GM21515 (cell line): ENCODE measurements at regions not wholly inside any gene's neighbourhood (a gene's known extent, or its start where the extent isn't known, plus 50 kb on each side); places are given as distances from the start of the nearest gene placed in this dataset.
A peak's percentile ranks its signal among the peaks of the same experiment; 100 is the strongest.

ENCODE experiments used
- ATAC-seq: cut with Tn5 transposase; IDR thresholded peaks from one replicate; pipeline ENCODE4 v1.9.1; 2021; ENCODE audit not compliant: unreplicated experiment

DNA sequence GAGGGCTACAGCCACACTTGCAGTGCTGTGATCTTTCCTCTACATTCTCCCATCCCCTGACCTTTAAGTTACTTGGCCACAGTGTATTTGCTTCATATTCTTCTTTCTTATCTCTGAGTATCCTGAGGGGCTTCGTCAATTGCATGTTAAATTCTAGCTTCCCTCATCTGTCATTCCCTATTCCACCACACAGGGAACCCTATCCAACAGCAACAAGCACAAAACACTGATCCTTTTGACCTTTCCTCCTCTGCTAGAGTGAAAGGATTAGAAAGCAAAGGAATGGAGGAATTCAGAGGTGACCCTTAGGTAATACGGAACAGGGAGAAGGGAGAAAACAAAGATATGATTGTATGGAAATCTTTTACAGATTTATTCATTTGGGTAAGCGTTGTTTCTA, 1061.7 kb upstream of the TENM4 start:
- ATAC-seq, result no peak

DNA sequence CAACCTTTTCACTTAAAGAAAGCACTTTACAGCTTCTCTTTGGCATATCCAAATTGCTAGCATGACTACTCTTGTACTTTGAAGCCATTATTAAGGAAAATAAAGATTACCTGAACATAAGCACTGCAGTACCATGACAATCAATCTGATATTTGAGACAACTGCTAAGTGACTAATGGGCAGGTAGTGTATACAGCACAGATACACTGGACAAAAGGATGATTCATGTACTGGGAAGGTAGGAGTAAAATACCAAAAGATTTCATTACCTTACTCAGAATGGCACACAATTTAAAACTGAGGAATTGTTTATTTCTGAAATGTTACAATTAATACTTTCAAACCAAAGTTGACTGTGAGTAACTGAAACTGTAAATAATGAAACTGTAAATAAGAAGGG, 1054.3 kb upstream of the TENM4 start:
- ATAC-seq, result no peak

GRCh38 chr11:80487952-80488351, 1047.1 kb upstream of the TENM4 start:
- no peak for ATAC-seq

GRCh38 chr11:80486678-80487077, 1045.8 kb upstream of the TENM4 start:
- no peak for ATAC-seq

DNA sequence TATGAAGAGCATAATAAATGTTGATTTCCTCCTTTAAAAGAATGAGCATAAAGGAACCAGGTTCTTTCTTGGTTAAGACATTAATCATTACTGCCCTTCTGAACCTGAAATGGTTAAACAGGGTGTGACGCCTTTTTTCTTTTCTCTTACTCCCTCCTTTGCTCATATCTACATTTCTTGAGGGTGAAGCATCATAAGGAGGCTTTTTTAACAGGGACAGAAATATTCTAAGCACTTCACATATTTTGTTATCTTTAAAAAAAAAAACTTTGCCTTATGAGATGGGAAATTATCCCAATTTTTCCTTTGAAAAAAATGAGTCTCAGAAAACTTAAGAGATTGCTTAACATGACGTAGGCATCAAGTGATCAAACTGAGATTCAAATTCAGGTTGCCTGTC, 1036.3 kb upstream of the TENM4 start:
- no peak for ATAC-seq

- peak; percentile 62 for ATAC-seq
These were observed 1032.7 kb upstream of the TENM4 start for GRCh38 chr11:80473562-80473961.

DNA sequence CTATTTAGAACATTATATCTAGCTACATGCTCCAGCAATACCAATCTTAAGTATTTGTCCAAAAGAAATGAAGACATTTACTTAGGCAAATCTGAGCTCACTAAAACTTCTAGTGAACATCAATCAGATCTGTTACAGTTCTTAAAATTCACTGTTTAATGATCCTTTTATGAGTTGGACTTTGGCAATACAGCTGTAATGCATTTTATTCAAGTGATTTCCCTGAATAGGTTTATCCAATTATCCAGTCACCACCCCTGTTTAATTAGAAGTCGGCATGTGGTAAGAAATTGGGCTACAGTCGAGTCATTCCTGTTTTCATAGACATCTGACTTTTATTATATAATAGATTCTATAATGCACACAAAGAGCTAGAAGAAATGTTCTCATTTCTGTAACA, 1029.0 kb upstream of the TENM4 start:
- ATAC-seq, result no peak

DNA sequence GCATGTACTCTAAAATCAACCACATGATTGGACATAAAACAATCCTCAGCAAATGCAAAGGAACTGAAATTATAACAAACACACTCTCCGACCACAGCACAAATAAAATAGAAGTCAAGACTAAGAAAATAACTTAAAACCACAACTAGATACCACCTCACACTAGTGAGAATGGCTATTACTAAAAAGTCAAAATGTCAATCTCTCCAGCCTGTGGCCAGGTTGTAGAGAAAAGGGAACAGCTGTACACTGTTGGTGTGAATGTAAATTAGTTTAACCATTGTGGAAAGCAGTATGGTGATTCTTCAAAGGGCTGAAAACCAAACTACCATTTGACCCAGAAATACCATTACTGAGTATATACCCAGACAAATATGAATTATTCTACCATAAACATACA, 1025.7 kb upstream of the TENM4 start:
- ATAC-seq, result no peak

DNA sequence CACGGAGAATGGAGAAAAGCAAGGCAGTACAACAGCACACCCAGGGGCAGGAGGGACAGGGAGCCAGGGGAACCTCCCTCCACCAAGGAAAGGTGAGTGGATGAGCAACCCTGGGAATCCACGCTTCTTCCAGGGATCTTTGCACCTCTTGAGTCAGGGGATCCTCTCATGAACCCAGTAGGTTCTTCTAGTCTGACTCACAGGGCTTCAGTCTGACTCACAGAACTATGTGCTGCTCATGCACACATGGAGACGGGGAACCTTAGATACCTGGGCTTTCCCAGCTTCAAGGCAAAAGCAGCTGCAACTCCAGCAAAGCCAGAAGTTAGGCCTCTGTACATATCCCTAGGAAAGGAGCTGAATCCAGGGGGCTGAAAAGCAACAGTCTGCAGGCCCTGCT, 1021.4 kb upstream of the TENM4 start:
- no peak for ATAC-seq

- no peak for ATAC-seq
These were observed 1017.5 kb upstream of the TENM4 start for GRCh38 chr11:80458376-80458775.

GRCh38 chr11:80457823-80458222, 1017.0 kb upstream of the TENM4 start:
- ATAC-seq, result no peak

DNA sequence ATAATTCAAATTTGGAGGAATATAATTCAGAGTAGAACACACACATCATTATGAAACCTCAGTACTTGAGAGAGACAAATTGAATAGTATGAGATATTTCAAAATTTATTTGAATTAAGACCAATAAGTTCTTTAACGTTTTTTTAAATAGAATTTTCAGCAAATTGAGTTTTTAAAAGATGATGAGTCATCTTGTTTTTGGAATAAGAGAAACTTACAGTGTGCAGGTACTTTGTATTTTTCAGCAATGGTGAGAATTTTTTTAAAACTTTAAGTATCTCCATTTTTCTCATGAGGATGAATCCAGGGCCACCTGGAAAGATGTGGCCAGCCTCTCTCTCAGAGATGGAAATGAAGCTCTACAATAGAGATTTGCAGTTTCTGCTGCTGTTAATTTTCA, 1015.0 kb upstream of the TENM4 start:
- no peak for ATAC-seq

DNA sequence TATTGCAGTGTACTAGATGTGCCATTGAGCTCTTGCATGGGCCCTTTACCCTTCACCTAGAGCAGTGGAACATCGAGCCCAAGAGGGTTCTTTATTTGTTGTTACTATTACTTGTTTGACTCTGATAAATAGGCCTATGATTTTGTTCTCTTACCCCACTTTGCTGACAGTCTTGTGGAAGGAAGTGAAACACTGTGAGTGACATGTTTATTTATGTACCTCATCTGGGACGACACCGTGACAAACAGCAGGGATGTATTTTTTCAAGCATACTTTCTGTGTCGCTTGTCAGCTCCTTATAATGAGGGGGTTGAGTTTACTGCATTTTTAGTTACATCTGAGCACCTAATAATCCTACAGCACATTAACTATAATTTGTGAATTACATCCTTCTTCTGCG, 1010.3 kb upstream of the TENM4 start:
- ATAC-seq, result no peak

GRCh38 chr11:80448709-80449108, 1007.9 kb upstream of the TENM4 start:
- no peak for ATAC-seq

DNA sequence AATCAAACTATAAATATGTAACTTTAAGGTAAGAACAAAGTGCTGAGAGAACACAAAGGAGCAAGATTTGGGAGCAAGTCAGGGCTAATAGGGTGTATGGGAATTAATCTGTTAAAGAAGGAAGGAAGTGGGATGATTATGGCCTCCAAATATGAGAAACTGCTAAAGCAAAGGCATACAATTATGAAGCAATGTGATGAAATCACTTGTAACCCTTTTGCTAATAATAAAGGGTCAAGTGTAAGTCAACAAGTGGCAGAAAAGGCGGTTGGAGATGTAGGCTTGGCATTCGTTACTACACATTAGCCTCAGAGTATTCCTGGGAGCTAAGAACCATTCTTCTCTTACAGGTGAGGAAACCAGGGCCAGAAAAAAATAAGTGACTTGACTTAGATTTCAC, 1002.3 kb upstream of the TENM4 start:
- no peak for ATAC-seq

GRCh38 chr11:80441821-80442220, 1001.0 kb upstream of the TENM4 start:
- no peak for ATAC-seq

- ATAC-seq, result no peak
These were observed 1000.0 kb upstream of the TENM4 start for GRCh38 chr11:80440835-80441234.

GRCh38 chr11:80436547-80436946, 995.7 kb upstream of the TENM4 start:
- no peak for ATAC-seq

GRCh38 chr11:80435345-80435744, 994.5 kb upstream of the TENM4 start:
- no peak for ATAC-seq

DNA sequence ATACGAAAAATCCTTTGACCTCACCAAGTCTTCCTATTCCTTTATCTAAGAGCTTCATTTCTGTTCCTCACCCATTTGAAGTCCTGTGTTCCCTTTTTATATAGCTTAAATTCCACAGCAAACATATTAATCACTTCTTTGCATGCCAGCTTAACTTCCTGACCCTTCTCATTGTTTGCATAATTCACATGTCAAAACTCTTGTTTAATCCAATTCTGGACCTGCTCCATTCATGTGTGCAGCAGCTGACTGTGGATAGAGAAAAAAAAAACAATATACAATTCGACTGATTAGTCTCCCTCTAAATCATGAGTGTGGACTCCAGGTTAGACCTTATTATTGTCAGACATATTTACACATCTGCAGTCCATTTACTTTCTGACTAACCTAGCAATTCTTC, 991.2 kb upstream of the TENM4 start:
- ATAC-seq, result no peak

DNA sequence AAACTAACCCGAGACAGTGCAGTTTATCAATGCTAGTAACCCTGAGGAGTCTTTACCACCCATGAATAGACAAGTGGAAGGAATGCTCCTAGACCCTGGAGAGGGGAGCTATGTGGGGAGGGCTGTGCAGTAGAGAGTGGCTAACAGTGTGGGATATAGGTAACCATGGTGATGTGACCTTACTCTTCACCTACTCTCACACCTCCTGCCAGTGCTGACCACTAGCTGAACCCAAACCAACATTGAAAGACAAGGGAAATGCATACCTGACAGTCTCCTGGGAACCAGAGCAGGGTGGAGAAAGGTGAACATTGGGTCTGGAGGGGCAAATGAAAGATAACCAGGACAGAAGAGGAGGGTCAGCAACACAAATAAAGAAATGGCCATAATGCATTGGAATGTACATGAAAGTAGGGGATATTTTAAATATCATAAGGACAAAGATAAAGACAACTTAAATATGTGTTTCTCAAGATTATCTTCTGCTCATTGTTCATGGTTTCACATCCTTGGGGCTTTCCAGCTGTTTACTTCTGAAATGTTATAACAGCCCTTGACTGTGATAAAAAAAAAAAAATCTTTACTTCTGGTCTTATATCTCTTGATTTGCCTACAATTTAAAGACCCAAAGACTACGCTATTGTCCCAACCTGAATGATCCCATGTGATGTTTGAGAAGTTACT, 983.3 kb upstream of the TENM4 start:
- no peak for ATAC-seq

DNA sequence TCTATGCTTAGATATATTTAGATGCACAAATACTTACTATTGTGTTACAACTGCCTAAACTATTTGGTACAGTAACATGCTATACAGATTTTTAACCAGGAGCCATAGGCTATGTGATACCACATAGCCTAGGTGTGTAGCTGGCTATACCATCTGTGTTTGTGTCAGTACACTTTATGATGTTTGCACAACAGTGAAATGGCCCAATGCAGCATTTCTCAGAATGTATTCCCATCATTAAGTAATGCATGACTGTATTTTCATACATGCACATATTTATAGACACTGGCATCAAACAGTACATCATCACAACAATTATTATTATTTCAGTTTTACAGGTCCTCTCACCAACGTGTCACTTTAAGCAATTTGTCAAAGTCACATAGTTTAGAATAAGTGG, 979.5 kb upstream of the TENM4 start:
- no peak for ATAC-seq

DNA sequence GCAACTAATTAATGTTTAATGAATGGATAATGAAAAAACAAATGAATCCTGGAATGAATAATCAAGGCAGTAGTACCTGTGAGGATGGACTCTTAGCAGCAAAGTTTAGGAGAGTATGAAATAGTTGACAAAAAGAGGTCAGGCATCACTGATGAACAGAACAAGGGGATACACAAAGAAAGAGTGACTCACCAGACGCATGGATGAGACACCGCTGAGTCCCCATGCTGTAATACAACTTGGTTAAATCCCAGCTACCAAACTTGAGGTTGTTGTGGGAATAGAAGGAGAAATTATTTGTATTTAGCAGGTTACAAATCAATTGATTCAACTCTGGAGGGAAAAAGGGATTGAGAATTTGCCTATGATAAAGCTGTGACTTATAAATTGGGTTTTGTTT, 976.9 kb upstream of the TENM4 start:
- no peak for ATAC-seq

GRCh38 chr11:80415580-80415979, 974.8 kb upstream of the TENM4 start:
- ATAC-seq, result no peak
